TTC549 (cell line): ENCODE measurements at regions not wholly inside any gene's neighbourhood (a gene's known extent, or its start where the extent isn't known, plus 50 kb on each side); places are given as distances from the start of the nearest gene placed in this dataset.

Source experiments
- FAIRE-seq: peaks from 2 replicates; lab custom pipeline; 2012; peaks lifted over from hg19 to GRCh38; lab: Jason Lieb, UNC

- no peak for FAIRE-seq
These were observed 305.8 kb downstream of the AACS start for GRCh38 chr12:125371033-125371432.

GRCh38 chr12:125372085-125372484 lies 306.9 kb downstream of the AACS start:
- no peak for FAIRE-seq

GRCh38 chr12:125373375-125373774 lies 308.1 kb downstream of the AACS start:
- FAIRE-seq, result no peak

GRCh38 chr12:125376422-125376821 lies 311.2 kb downstream of the AACS start:
- no peak for FAIRE-seq

- no peak for FAIRE-seq
These were observed 311.9 kb downstream of the AACS start for GRCh38 chr12:125377093-125377492.

GRCh38 chr12:125381373-125381772 lies 316.1 kb downstream of the AACS start:
- FAIRE-seq, result no peak

- FAIRE-seq, result no peak
These were observed 317.7 kb downstream of the AACS start for GRCh38 chr12:125382926-125383325.

- FAIRE-seq, result no peak
These were observed 321.4 kb downstream of the AACS start for GRCh38 chr12:125386652-125387051.

GRCh38 chr12:125387206-125387605 lies 322.0 kb downstream of the AACS start:
- no peak for FAIRE-seq

- no peak for FAIRE-seq
These were observed 323.9 kb downstream of the AACS start for GRCh38 chr12:125389061-125389697.

GRCh38 chr12:125393569-125393968 lies 328.3 kb downstream of the AACS start:
- FAIRE-seq, result no peak

- no peak for FAIRE-seq
These were observed 330.5 kb downstream of the AACS start for GRCh38 chr12:125395583-125396215.

GRCh38 chr12:125399489-125399888 lies 334.3 kb downstream of the AACS start:
- no peak for FAIRE-seq

GRCh38 chr12:125402874-125403789 lies 337.9 kb downstream of the AACS start:
- peak; percentile 64 for FAIRE-seq

GRCh38 chr12:125403843-125404242 lies 338.6 kb downstream of the AACS start:
- FAIRE-seq, result no peak

GRCh38 chr12:125406131-125406530 lies 340.9 kb downstream of the AACS start:
- no peak for FAIRE-seq

- no peak for FAIRE-seq
These were observed 343.5 kb downstream of the AACS start for GRCh38 chr12:125408718-125409117.

GRCh38 chr12:125412506-125412905 lies 347.3 kb downstream of the AACS start:
- no peak for FAIRE-seq

- FAIRE-seq, result no peak
These were observed 352.2 kb downstream of the AACS start for GRCh38 chr12:125417446-125417845.

- FAIRE-seq, result no peak
These were observed 353.8 kb downstream of the AACS start for GRCh38 chr12:125418902-125419564.

- FAIRE-seq, result no peak
These were observed 359.7 kb downstream of the AACS start for GRCh38 chr12:125424909-125425308.

- no peak for FAIRE-seq
These were observed 366.3 kb downstream of the AACS start for GRCh38 chr12:125431516-125431915.

- no peak for FAIRE-seq
These were observed 368.9 kb downstream of the AACS start for GRCh38 chr12:125434131-125434530.
